ENCODE measurements at regions not wholly inside any gene's neighbourhood (a gene's known extent, or its start where the extent isn't known, plus 50 kb on each side); places are given as distances from the start of the nearest gene placed in this dataset.
"Not testable (repeated sequence)": the region's sequence is repeated elsewhere in the genome, so short reads cannot be mapped to it uniquely, and the experiment has no call there.

DNA sequence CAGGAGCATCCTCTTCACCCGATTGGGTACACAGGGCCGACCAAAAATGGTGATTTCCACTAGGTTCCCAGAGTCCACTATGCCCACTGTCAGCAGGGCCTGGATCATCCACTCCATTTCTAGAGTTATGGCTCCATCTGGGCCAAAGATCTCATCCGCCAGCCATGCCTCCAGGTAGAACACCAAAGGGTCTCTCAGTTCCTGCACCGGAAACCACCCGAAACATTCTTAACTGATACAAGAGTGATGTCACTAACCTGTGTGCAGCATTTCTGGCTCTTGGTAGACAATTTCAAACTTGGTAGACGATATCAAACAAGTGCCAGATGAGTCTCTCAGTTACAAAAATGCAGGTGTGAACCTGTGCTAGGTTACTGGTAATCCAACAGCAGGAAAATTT lies 306.1 kb downstream of the BCOR start:
- no peaks in the 10 kb centered on the region for H3K9me3 Mint-ChIP-seq
- ATAC-seq (replicated peaks), result no peak
- H3K27me3 Mint-ChIP-seq, result no peaks in the 10 kb centered on the region
- no peaks in the 10 kb centered on the region for H3K36me3 Mint-ChIP-seq (ENCODE audit: low read depth)
- no peaks in the 10 kb centered on the region for H3K4me1 Mint-ChIP-seq
- no peak overlapping the region for H3K4me3 Mint-ChIP-seq
- no peak overlapping the region for H3K27ac Mint-ChIP-seq

DNA sequence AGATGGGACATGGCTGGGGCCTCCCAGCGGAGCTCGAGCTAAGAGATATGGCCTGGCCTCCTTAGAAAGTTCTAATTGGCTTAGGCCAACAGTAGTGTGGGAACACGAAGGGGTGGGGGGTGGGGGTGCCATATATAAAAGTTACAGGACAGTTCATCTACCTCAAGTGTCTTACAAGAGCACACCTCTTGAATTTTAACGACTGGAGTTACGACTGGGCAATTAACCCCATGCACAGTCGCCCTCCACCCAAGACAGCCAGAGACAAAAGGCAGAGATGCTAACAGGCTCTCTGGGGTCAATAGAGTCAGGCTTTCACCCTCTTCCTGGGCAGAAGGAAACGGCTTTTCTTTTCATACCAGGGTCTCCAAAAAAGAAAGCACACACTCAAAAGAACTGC lies 302.2 kb downstream of the BCOR start:
- no peaks in the 10 kb centered on the region for H3K36me3 Mint-ChIP-seq (ENCODE audit: low read depth)
- ATAC-seq (replicated peaks), result no peak
- H3K27me3 Mint-ChIP-seq, result no peaks in the 10 kb centered on the region
- no peak overlapping the region for H3K27ac Mint-ChIP-seq
- no peaks in the 10 kb centered on the region for H3K9me3 Mint-ChIP-seq
- H3K4me3 Mint-ChIP-seq, result no peak overlapping the region
- H3K4me1 Mint-ChIP-seq, result no peaks in the 10 kb centered on the region

DNA sequence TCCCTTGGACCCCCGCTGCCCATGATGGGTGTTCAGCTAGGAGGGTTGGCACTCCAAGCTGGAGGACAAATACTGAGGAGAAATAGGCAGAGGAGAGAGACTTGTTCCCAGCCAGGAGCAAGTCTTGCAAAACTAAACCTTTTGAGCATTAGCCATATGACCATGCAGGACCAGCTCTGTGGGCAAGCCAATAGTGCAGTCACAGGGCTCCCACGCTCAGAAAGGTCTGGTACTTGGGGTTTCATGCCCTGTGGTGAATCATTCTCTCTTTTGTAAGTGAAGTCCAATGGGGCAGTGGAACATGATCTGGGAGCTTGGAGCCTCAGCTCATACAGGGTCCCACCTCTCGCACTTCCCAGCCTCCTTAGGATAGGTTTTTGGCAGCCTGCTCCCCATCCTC lies 300.9 kb downstream of the BCOR start:
- H3K27me3 Mint-ChIP-seq, result no peaks in the 10 kb centered on the region
- no peaks in the 10 kb centered on the region for H3K9me3 Mint-ChIP-seq
- H3K4me1 Mint-ChIP-seq, result no peaks in the 10 kb centered on the region
- H3K4me3 Mint-ChIP-seq, result no peak overlapping the region
- no peak overlapping the region for H3K27ac Mint-ChIP-seq
- H3K36me3 Mint-ChIP-seq (ENCODE audit: low read depth), result no peaks in the 10 kb centered on the region
- ATAC-seq (replicated peaks), result no peak

DNA sequence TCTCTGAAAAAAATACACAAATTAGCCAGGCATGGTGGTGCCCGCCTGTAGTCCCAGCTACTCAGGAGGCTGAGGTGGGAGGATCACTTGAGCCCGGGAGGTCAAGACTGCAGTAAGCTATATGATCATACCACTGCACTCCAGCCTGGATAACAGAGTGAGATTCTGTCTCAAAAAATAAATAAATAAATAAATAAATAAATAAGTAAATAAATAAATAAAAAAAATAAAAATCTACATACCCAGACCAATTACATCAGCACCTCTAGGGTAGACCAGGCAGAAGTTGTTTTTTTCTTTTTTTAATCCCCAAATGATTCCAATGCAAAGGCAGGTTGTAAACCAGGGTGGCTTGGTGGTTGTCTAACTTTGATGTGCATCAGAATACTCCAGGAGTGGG lies 299.3 kb downstream of the BCOR start:
- not testable (repeated sequence) for H3K27ac Mint-ChIP-seq; H3K9me3 Mint-ChIP-seq; H3K4me3 Mint-ChIP-seq; ATAC-seq (replicated peaks); H3K36me3 Mint-ChIP-seq (ENCODE audit: low read depth); H3K4me1 Mint-ChIP-seq; H3K27me3 Mint-ChIP-seq

DNA sequence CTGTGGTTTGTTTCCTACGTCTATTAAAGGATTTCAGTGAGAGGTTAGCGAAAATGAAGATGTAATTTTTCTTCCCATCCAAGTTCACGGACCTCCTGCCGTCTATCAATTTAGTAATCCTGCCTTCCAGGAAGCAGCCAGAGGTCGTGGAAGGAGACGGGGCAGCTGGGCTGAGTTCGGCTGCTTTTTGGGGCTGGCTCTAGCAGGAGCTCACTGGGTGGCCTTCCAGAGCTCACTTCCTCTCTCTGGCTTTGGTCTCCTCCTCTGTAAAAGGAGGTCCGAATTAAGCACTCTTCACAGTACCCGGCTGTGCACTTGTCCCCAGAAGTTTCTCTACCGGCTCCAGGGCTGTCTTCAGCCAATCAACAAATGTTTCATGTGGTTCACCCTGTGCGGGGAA lies 295.4 kb downstream of the BCOR start:
- no peak for ATAC-seq (replicated peaks)
- H3K4me1 Mint-ChIP-seq, result peaks cover 6% of the 10 kb centered on the region
- no peaks in the 10 kb centered on the region for H3K36me3 Mint-ChIP-seq (ENCODE audit: low read depth)
- no peaks in the 10 kb centered on the region for H3K9me3 Mint-ChIP-seq
- no peak overlapping the region for H3K27ac Mint-ChIP-seq
- no peaks in the 10 kb centered on the region for H3K27me3 Mint-ChIP-seq
- no peak overlapping the region for H3K4me3 Mint-ChIP-seq

DNA sequence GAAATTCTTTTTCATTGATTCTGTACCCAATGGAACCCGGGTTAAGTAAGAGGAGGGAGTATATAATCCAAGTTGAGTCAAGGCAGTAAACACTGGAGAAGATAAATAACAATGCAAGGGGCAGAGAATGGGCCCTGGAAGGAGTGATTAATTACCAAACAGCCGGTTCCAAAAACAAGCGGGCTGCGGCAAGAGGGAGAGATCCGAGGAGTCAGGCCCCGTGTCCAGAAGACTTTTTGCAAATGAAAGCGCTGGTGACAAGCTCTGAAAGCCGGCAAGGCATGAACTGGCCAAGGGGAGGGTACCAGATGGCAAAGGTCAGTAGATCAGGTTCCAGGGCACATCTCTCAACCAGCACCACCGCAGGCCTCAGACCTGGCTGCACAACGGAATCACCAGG lies 294.9 kb downstream of the BCOR start:
- H3K36me3 Mint-ChIP-seq (ENCODE audit: low read depth), result no peaks in the 10 kb centered on the region
- H3K4me1 Mint-ChIP-seq, result peaks cover 6% of the 10 kb centered on the region
- H3K9me3 Mint-ChIP-seq, result no peaks in the 10 kb centered on the region
- no peak overlapping the region for H3K4me3 Mint-ChIP-seq
- ATAC-seq (replicated peaks), result no peak
- H3K27ac Mint-ChIP-seq, result no peak overlapping the region
- no peaks in the 10 kb centered on the region for H3K27me3 Mint-ChIP-seq

DNA sequence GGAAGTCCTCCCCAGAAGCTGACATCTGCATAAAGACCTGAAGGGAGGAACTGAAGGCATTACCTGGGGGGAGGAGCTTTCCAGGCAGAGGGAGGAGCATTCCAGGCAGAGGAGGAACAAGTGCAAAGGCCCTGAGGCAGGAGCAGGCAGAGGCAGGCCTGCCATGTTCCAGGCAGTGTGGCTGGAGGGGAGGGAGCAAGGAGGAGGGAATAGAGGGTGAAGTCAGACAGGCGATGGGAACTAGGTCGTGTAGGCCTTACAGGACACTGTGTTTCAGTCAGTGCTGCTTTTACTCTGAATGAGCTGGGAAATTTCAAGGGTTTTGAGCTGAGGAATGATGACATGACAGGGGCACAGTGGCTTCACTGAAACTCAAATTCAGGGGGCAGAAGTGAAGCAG lies 292.7 kb downstream of the BCOR start:
- peak overlapping the region; percentile 13 for H3K4me3 Mint-ChIP-seq
- no peak overlapping the region for H3K27ac Mint-ChIP-seq
- peaks cover 6% of the 10 kb centered on the region for H3K4me1 Mint-ChIP-seq
- peak; percentile 52 for ATAC-seq (replicated peaks)
- no peaks in the 10 kb centered on the region for H3K9me3 Mint-ChIP-seq
- no peaks in the 10 kb centered on the region for H3K36me3 Mint-ChIP-seq (ENCODE audit: low read depth)
- no peaks in the 10 kb centered on the region for H3K27me3 Mint-ChIP-seq

DNA sequence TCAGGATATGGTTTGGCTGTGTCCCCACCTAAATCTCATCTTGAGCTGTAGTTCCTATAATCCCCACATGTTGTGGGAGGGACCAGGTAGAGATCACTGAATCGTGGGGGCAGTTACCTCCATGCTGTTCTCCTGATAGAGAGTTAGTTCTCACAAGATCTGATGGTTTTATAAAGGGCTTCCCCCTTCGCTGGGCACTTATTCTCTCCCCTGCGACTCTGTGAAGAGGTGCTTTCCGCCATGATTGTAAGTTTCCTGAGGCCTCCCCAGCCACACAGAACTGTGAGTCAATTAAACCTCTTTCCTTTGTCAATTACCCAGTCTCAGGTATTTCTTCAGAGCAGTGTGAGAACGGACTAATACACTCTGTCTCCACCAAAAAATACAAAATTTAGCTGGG lies 291.9 kb downstream of the BCOR start:
- peak overlapping the region; percentile 66 for H3K4me3 Mint-ChIP-seq
- H3K36me3 Mint-ChIP-seq (ENCODE audit: low read depth), result no peaks in the 10 kb centered on the region
- H3K4me1 Mint-ChIP-seq, result peaks cover 6% of the 10 kb centered on the region
- H3K27ac Mint-ChIP-seq, result peak overlapping the region; percentile 80
- no peaks in the 10 kb centered on the region for H3K27me3 Mint-ChIP-seq
- H3K9me3 Mint-ChIP-seq, result no peaks in the 10 kb centered on the region
- ATAC-seq (replicated peaks), result peak; percentile 72

DNA sequence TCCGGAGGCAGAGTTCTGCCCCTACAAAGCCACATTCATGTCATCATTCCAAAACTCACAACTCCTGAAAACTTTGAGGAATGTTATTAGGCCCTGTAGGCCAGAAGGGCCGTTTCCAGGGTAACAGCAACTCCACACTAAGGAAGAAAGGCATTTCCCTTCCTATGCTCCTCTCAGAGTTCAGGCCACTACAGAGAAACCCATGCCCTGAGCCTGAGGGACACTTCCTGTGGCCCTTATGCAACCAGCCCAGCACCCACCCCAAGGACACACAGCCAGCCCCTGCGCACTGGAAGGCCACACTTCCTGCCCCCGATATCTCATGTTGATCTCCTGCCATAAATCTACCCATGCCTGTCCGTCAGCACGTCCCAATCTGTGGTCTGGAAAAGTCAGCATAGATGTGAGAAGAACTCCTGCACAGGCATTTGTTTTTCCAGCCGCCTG lies 289.3 kb downstream of the BCOR start:
- Mint-ChIP-seq H3K4me1 (peaks cover 6% of the 10 kb centered on the region), H3K27me3 (no peaks in the 10 kb centered on the region), H3K36me3 (ENCODE audit: low read depth) (no peaks in the 10 kb centered on the region), H3K4me3 (no peak overlapping the region), H3K27ac (no peak overlapping the region), H3K9me3 (no peaks in the 10 kb centered on the region)
- ATAC-seq (replicated peaks), result no peak

DNA sequence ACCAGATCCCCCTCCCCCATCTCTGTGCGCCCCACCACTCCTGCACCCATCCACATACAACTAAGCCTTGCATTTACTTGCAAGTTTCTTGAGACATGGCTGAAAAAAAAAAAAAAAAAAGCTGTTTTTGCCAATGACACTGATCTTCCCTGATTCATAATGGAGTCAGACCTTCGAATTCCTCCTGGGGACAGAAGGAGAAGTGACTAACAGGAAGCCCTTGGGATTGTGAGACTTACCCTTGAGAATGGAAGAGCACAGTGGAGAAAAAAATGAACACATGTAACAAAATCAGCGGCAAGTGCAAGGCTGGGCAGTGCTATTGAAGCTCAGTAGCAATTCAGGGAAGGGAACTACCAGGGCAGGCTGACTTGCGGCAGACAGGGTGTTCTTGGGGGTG lies 288.4 kb downstream of the BCOR start:
- Mint-ChIP-seq H3K36me3 (ENCODE audit: low read depth) (no peaks in the 10 kb centered on the region), H3K9me3 (no peaks in the 10 kb centered on the region), H3K27ac (no peak overlapping the region), H3K27me3 (no peaks in the 10 kb centered on the region), H3K4me1 (peaks cover 6% of the 10 kb centered on the region), H3K4me3 (no peak overlapping the region)
- no peak for ATAC-seq (replicated peaks)

DNA sequence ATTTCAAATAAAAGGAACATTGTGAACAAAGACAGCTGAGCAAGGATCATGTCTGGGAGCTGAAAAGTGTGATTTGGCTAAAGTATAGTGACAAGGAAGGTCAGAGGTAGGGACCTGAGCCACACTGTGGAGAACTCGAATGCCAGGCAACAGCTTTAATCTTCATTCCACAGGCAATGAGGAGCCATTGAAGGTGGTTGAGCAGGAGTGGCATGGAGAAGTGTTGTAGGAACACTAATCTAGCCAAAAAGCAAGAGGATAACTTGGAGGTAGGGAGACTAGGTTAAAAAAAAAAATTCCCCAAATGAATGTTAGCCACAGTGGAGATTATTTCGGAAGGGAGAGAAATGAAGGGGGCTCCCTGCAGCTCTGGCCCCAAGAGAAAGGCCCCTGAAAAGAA lies 286.9 kb downstream of the BCOR start:
- H3K27ac Mint-ChIP-seq, result no peak overlapping the region
- no peaks in the 10 kb centered on the region for H3K36me3 Mint-ChIP-seq (ENCODE audit: low read depth)
- H3K9me3 Mint-ChIP-seq, result no peaks in the 10 kb centered on the region
- peaks cover 6% of the 10 kb centered on the region for H3K4me1 Mint-ChIP-seq
- no peak for ATAC-seq (replicated peaks)
- no peaks in the 10 kb centered on the region for H3K27me3 Mint-ChIP-seq
- H3K4me3 Mint-ChIP-seq, result no peak overlapping the region

DNA sequence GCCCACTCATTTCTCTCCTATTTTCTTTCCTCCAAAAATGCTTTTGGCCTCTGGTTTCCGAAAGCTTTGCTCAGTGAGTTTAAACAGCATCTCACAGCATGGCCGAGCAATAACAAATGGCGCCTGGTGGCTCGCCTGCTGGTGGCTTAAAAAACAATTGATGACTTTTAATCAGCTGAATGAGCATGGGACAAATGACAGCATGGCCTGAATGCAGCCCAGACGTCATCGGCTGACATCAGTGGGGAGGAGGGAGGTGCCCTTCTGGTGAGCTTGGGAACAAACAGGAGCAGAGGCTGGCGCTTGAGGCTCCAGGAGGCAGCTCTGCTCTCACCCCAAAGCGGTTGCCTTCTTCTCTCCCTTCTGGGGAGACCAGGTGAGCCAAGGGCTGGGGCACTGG lies 286.4 kb downstream of the BCOR start:
- Mint-ChIP-seq H3K27me3 (no peaks in the 10 kb centered on the region), H3K4me3 (no peak overlapping the region), H3K4me1 (peaks cover under 1% of the 10 kb centered on the region), H3K9me3 (no peaks in the 10 kb centered on the region), H3K27ac (no peak overlapping the region), H3K36me3 (ENCODE audit: low read depth) (no peaks in the 10 kb centered on the region)
- ATAC-seq (replicated peaks), result no peak

DNA sequence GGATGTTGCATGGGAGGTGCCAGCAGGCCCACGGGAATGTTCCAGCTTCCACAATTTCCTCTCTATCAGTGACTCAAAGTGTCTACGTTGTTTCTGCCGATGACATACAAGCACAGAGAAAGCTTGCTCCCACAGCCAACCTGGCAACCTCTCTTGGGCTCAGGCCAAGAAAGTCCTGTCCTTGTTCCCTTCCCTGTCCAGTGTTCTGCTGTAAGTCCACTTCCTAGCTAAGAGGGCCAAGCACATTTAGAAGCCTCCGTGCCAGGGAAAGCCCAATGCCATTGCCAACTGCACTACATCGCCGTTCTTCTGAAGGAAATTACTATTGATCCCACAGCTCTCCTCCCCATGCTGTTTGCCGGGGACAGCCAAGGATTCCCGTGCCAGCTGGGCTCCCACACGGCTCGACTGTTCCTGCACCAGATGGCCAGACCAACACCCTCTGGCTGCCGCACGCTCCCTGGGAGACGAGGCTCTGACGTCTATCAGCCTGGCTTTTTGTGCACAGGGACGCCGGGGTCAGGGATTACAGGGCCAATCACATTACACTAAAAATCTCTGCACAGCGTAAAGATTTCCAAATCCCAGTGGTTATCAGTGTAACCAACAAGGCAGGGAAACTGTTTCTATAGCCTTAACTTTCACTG lies 284.0 kb downstream of the BCOR start:
- Mint-ChIP-seq H3K9me3 (no peaks in the 10 kb centered on the region), H3K4me1 (peaks cover 5% of the 10 kb centered on the region), H3K4me3 (no peak overlapping the region), H3K27me3 (no peaks in the 10 kb centered on the region), H3K27ac (no peak overlapping the region), H3K36me3 (ENCODE audit: low read depth) (no peaks in the 10 kb centered on the region)
- ATAC-seq (replicated peaks), result no peak

DNA sequence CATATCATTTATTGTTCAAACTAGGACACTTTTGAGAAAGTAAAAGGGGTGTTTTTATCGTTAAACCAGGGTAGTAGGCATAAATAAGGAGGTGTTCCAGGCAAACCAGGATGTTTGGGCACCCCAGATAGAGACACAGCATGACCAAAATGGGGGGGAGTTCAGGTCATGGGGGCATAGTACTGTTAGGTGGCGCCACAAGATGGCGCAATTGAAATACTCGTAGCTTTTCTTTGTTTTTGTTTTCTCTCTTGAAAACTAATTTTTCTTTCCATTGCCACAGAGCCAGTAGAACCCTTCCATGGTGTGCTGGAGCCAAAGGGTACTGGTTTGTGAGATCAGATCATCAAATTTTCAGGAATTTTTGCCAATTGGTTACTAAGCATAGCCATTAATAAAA lies 283.4 kb downstream of the BCOR start:
- no peak overlapping the region for H3K4me3 Mint-ChIP-seq
- peaks cover 5% of the 10 kb centered on the region for H3K4me1 Mint-ChIP-seq
- no peaks in the 10 kb centered on the region for H3K9me3 Mint-ChIP-seq
- H3K36me3 Mint-ChIP-seq (ENCODE audit: low read depth), result no peaks in the 10 kb centered on the region
- ATAC-seq (replicated peaks), result no peak
- no peaks in the 10 kb centered on the region for H3K27me3 Mint-ChIP-seq
- H3K27ac Mint-ChIP-seq, result no peak overlapping the region

DNA sequence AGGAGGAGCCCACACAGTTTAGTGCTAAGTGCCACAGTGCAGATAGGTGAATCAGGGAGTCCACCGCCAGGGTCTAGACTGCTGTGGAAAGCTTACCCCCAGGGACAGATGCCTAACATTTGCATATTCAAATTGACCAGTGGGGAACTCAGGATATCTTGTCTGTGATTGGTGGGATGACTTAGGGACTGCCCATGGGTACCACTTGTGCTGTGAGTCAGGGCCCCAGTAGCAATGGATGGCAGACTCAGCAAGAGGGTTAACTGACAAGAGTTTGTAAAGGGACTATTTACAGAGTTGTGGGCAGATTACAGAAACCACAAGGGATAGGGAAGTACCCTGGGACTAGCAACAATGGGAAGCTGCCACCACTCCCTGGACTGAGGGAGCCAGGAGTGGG lies 282.1 kb downstream of the BCOR start:
- peaks cover 5% of the 10 kb centered on the region for H3K4me1 Mint-ChIP-seq
- peak overlapping the region; percentile 72 for H3K4me3 Mint-ChIP-seq
- peak; percentile 88 for ATAC-seq (replicated peaks)
- no peaks in the 10 kb centered on the region for H3K36me3 Mint-ChIP-seq (ENCODE audit: low read depth)
- no peaks in the 10 kb centered on the region for H3K9me3 Mint-ChIP-seq
- H3K27ac Mint-ChIP-seq, result peak overlapping the region; percentile 7
- H3K27me3 Mint-ChIP-seq, result no peaks in the 10 kb centered on the region
